Muscle of leg (tissue), 3 donors: ENCODE measurements at regions not wholly inside any gene's neighbourhood (a gene's known extent, or its start where the extent isn't known, plus 50 kb on each side); places are given as distances from the start of the nearest gene placed in this dataset.
"Not testable (repeated sequence)": the region's sequence is repeated elsewhere in the genome, so short reads cannot be mapped to it uniquely, and the experiment has no call there.

Source experiments
- DNase-seq: peaks from one replicate; pipeline ENCODE4 v3.0.0; 2013
- H3K27ac ChIP-seq: one replicate; pipeline ENCODE4 v1.5.1; 2013; ENCODE audit warnings: mild to moderate bottlenecking, low read length, control low read depth
- H3K27me3 ChIP-seq: one replicate; pipeline ENCODE4 v1.6.1; 2013; ENCODE audit warnings: low read length; ENCODE audit not compliant: control insufficient read depth, insufficient read depth
- H3K36me3 ChIP-seq: one replicate; pipeline ENCODE4 v1.6.1; 2013; ENCODE audit warnings: low read length; ENCODE audit not compliant: control insufficient read depth, insufficient read depth
- H3K4me1 ChIP-seq: one replicate; pipeline ENCODE4 v1.6.1; 2013; ENCODE audit warnings: low read length; ENCODE audit not compliant: control insufficient read depth, insufficient read depth
- H3K4me3 ChIP-seq: one replicate; pipeline ENCODE4 v1.5.1; 2013; ENCODE audit warnings: low read length, control low read depth
- H3K9me3 ChIP-seq: replicated peaks from 2 replicates; pipeline ENCODE4 v1.6.1; 2013; ENCODE audit warnings: low read depth, low read length; ENCODE audit not compliant: control insufficient read depth
- WGBS: methylation state at CpG from one replicate; pipeline ENCODE4 v1.1.5; 2013; ENCODE audit warnings: missing lambda C conversion rate; ENCODE audit not compliant: insufficient coverage; 5-methylcytosine and 5-hydroxymethylcytosine counted together

- Histone ChIP-seq H3K4me1 (peaks cover 11% of the 10 kb centered on the region), H3K9me3 (no peaks in the 10 kb centered on the region), H3K27me3 (peaks cover 29% of the 10 kb centered on the region), H3K27ac (no peak overlapping the region), H3K36me3 (no peaks in the 10 kb centered on the region), H3K4me3 (no peak overlapping the region)
- no peak for DNase-seq
- WGBS = no CpG with 5 or more reads among the region's 2 CpGs
These were observed 71.8 kb downstream of the LARP7 start for GRCh38 chr4:112708772-112709171.

- no peaks in the 10 kb centered on the region for H3K4me1 ChIP-seq
- no peaks in the 10 kb centered on the region for H3K9me3 ChIP-seq
- H3K27ac ChIP-seq = no peak overlapping the region
- H3K36me3 ChIP-seq = no peaks in the 10 kb centered on the region
- 60% methylated on average over 2 of the region's 11 CpGs for WGBS
- H3K4me3 ChIP-seq = no peak overlapping the region
- H3K27me3 ChIP-seq = no peaks in the 10 kb centered on the region
- DNase-seq = no peak
These were observed 78.3 kb downstream of the LARP7 start for GRCh38 chr4:112714922-112715901.

GRCh38 chr4:112717856-112718255 lies 80.9 kb downstream of the LARP7 start:
- H3K27ac ChIP-seq = no peak overlapping the region
- H3K4me1 ChIP-seq = no peaks in the 10 kb centered on the region
- no CpG with 5 or more reads among the region's 1 CpG for WGBS
- no peak for DNase-seq
- H3K27me3 ChIP-seq = no peaks in the 10 kb centered on the region
- H3K9me3 ChIP-seq = no peaks in the 10 kb centered on the region
- no peaks in the 10 kb centered on the region for H3K36me3 ChIP-seq
- H3K4me3 ChIP-seq = no peak overlapping the region

GRCh38 chr4:112721627-112722026 lies 84.7 kb downstream of the LARP7 start:
- Histone ChIP-seq H3K27me3 (no peaks in the 10 kb centered on the region), H3K4me3 (no peak overlapping the region), H3K36me3 (no peaks in the 10 kb centered on the region), H3K27ac (no peak overlapping the region), H3K9me3 (no peaks in the 10 kb centered on the region), H3K4me1 (no peaks in the 10 kb centered on the region)
- DNase-seq = no peak

- WGBS = 86% methylated on average over 1 of the region's 1 CpG
These were observed 89.1 kb downstream of the LARP7 start for GRCh38 chr4:112726041-112726440.

GRCh38 chr4:112727728-112728127 lies 90.8 kb downstream of the LARP7 start:
- WGBS = 93% methylated on average over 13 of the region's 16 CpGs
- not testable (repeated sequence) for H3K27me3 ChIP-seq, H3K9me3 ChIP-seq, H3K4me1 ChIP-seq, DNase-seq, H3K4me3 ChIP-seq, H3K36me3 ChIP-seq, H3K27ac ChIP-seq

More at GRCh38 chr4:112726041-112726440, 89.1 kb downstream of the LARP7 start:
- Histone ChIP-seq H3K27me3 (no peaks in the 10 kb centered on the region), H3K36me3 (no peaks in the 10 kb centered on the region), H3K27ac (no peak overlapping the region), H3K9me3 (no peaks in the 10 kb centered on the region), H3K4me1 (no peaks in the 10 kb centered on the region), H3K4me3 (no peak overlapping the region)
- peak; percentile 27 for DNase-seq

GRCh38 chr4:112731715-112732114 lies 94.8 kb downstream of the LARP7 start:
- no peak overlapping the region for H3K27ac ChIP-seq
- DNase-seq = no peak
- WGBS = no CpG with 5 or more reads among the region's 2 CpGs
- no peaks in the 10 kb centered on the region for H3K36me3 ChIP-seq
- H3K27me3 ChIP-seq = no peaks in the 10 kb centered on the region
- no peaks in the 10 kb centered on the region for H3K9me3 ChIP-seq
- peaks cover 5% of the 10 kb centered on the region for H3K4me1 ChIP-seq
- H3K4me3 ChIP-seq = no peak overlapping the region

- Histone ChIP-seq H3K9me3 (no peaks in the 10 kb centered on the region), H3K4me3 (no peak overlapping the region), H3K4me1 (peaks cover 5% of the 10 kb centered on the region), H3K27me3 (no peaks in the 10 kb centered on the region), H3K36me3 (no peaks in the 10 kb centered on the region), H3K27ac (no peak overlapping the region)
- no CpG with 5 or more reads among the region's 2 CpGs for WGBS
- no peak for DNase-seq
These were observed 95.2 kb downstream of the LARP7 start for GRCh38 chr4:112732142-112732541.

GRCh38 chr4:112735474-112735951 lies 98.6 kb downstream of the LARP7 start:
- DNase-seq = no peak
- Histone ChIP-seq H3K9me3 (no peaks in the 10 kb centered on the region), H3K27me3 (no peaks in the 10 kb centered on the region), H3K27ac (no peak overlapping the region), H3K4me1 (peaks cover 5% of the 10 kb centered on the region), H3K4me3 (no peak overlapping the region), H3K36me3 (no peaks in the 10 kb centered on the region)

- H3K36me3 ChIP-seq = no peaks in the 10 kb centered on the region
- no CpG with 5 or more reads among the region's 1 CpG for WGBS
- H3K27me3 ChIP-seq = no peaks in the 10 kb centered on the region
- peaks cover 1% of the 10 kb centered on the region for H3K4me1 ChIP-seq
- no peak overlapping the region for H3K27ac ChIP-seq
- no peak for DNase-seq
- no peaks in the 10 kb centered on the region for H3K9me3 ChIP-seq
- no peak overlapping the region for H3K4me3 ChIP-seq
These were observed 99.8 kb downstream of the LARP7 start for GRCh38 chr4:112736718-112737135.
